ENCODE measurements at regions not wholly inside any gene's neighbourhood (a gene's known extent, or its start where the extent isn't known, plus 50 kb on each side); places are given as distances from the start of the nearest gene placed in this dataset.

DNA sequence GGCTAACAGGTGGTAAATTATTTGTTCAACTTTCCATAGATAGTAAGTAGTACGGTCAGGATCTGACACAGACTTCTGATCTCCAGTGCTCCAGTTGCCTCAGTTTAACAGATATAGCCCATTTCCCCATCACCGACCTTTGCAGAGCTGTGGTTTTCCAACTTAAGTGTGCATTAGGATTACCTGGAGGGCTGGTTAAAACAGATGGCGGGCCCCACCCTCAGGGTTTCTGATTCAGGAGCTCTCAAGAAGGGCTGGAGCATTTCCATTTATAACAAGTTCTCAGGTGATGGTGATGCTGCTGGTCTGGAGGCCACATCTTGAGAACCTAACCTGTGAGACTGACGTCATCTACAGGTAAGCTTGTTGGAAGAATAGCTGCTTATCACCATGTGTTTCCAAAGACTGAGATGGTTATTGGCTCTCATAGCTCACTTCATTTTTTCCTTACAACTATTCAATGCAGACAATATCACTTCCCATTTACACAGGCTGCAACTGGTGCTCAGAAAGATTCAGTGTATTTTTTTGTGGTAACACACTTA is 360.1 kb upstream of the CHD6 start:
- TF ChIP-seq GATA2 (IDR thresholded peaks at IDR 0.05; ENCODE audit: low read depth, low read length): no peak
- no peak for TF ChIP-seq GATA3 (IDR thresholded peaks at IDR 0.05; ENCODE audit: low read depth, low read length)

All from SH-SY5Y (cell line).